ENCODE measurements at regions not wholly inside any gene's neighbourhood (a gene's known extent, or its start where the extent isn't known, plus 50 kb on each side); places are given as distances from the start of the nearest gene placed in this dataset.

GRCh38 chr18:78150590-78150989, 829.0 kb upstream of the SALL3 start:
- TF ChIP-seq ARNT (IDR thresholded peaks at IDR 0.05) = no peak
- no peak for TF ChIP-seq ELF4 (IDR thresholded peaks at IDR 0.05)
- no peak for TF ChIP-seq FOXK2 (IDR thresholded peaks at IDR 0.05)
- TF ChIP-seq SP1 (IDR thresholded peaks at IDR 0.05) = no peak
- TF ChIP-seq NFRKB (IDR thresholded peaks at IDR 0.05) = no peak
- TF ChIP-seq BHLHE40 (IDR thresholded peaks at IDR 0.05; ENCODE audit: borderline replicate concordance) = no peak
- TF ChIP-seq L3MBTL2 (conservative IDR thresholded peaks at IDR 0.05) = no peak
- TF ChIP-seq SUZ12 (IDR thresholded peaks at IDR 0.05) = no peak
- no peak for TF ChIP-seq FOXM1 (IDR thresholded peaks at IDR 0.05; ENCODE audit: borderline replicate concordance)
- no peak for TF ChIP-seq TARDBP (IDR thresholded peaks at IDR 0.05)
- no peak for TF ChIP-seq HDGF (IDR thresholded peaks at IDR 0.05; ENCODE audit: borderline replicate concordance)
- no peak for TF ChIP-seq PKNOX1 (IDR thresholded peaks at IDR 0.05)
- TF ChIP-seq ZNF384 (IDR thresholded peaks at IDR 0.05) = no peak
- no peak for DNase-seq (ENCODE audit: extremely low spot score)
- ChIA-PET CTCF (no interaction called here), POLR2A (no interaction called here)

GRCh38 chr18:78151234-78151633, 828.4 kb upstream of the SALL3 start:
- TF ChIP-seq LEF1 (IDR thresholded peaks at IDR 0.05; ENCODE audit: borderline replicate concordance) (no peak), NFRKB (IDR thresholded peaks at IDR 0.05) (no peak), ZNF384 (IDR thresholded peaks at IDR 0.05) (no peak), TARDBP (IDR thresholded peaks at IDR 0.05) (no peak), HDGF (IDR thresholded peaks at IDR 0.05; ENCODE audit: borderline replicate concordance) (no peak), FOXK2 (IDR thresholded peaks at IDR 0.05) (no peak), ELF4 (IDR thresholded peaks at IDR 0.05) (no peak), BHLHE40 (IDR thresholded peaks at IDR 0.05; ENCODE audit: borderline replicate concordance) (no peak), L3MBTL2 (conservative IDR thresholded peaks at IDR 0.05) (no peak), SP1 (IDR thresholded peaks at IDR 0.05) (no peak), FOXM1 (IDR thresholded peaks at IDR 0.05; ENCODE audit: borderline replicate concordance) (no peak), PKNOX1 (IDR thresholded peaks at IDR 0.05) (no peak), SUZ12 (IDR thresholded peaks at IDR 0.05) (no peak), ARNT (IDR thresholded peaks at IDR 0.05) (no peak), CTBP1 (IDR thresholded peaks at IDR 0.05; ENCODE audit: borderline replicate concordance) (no peak)
- CTCF ChIA-PET = no interaction called here
- POLR2A ChIA-PET = no interaction called here
- DNase-seq (ENCODE audit: extremely low spot score) = no peak

- TF ChIP-seq BHLHE40 (IDR thresholded peaks at IDR 0.05; ENCODE audit: borderline replicate concordance) (no peak), PKNOX1 (IDR thresholded peaks at IDR 0.05) (no peak), LEF1 (IDR thresholded peaks at IDR 0.05; ENCODE audit: borderline replicate concordance) (no peak)
These were observed 827.5 kb upstream of the SALL3 start for GRCh38 chr18:78151948-78152725.

GRCh38 chr18:78153362-78153761, 826.3 kb upstream of the SALL3 start:
- DNase-seq (ENCODE audit: extremely low spot score) = no peak
- no peak for TF ChIP-seq ARNT (IDR thresholded peaks at IDR 0.05)
- no peak for TF ChIP-seq PKNOX1 (IDR thresholded peaks at IDR 0.05)
- TF ChIP-seq TARDBP (IDR thresholded peaks at IDR 0.05) = no peak
- ChIA-PET POLR2A (no interaction called here), CTCF (no interaction called here)

More at GRCh38 chr18:78151948-78152725, 827.5 kb upstream of the SALL3 start:
- ChIA-PET POLR2A (no interaction called here), CTCF (no interaction called here)
- DNase-seq (ENCODE audit: extremely low spot score) = no peak

- DNase-seq (ENCODE audit: extremely low spot score) = no peak
- POLR2A ChIA-PET = no interaction called here
- TF ChIP-seq ARNT (IDR thresholded peaks at IDR 0.05) = no peak
- no peak for TF ChIP-seq ZNF384 (IDR thresholded peaks at IDR 0.05)
- TF ChIP-seq LEF1 (IDR thresholded peaks at IDR 0.05; ENCODE audit: borderline replicate concordance) = no peak
- TF ChIP-seq HDGF (IDR thresholded peaks at IDR 0.05; ENCODE audit: borderline replicate concordance) = no peak
- TF ChIP-seq TARDBP (IDR thresholded peaks at IDR 0.05) = no peak
- no peak for TF ChIP-seq L3MBTL2 (conservative IDR thresholded peaks at IDR 0.05)
- TF ChIP-seq FOXM1 (IDR thresholded peaks at IDR 0.05; ENCODE audit: borderline replicate concordance) = no peak
- no peak for TF ChIP-seq FOXK2 (IDR thresholded peaks at IDR 0.05)
- no peak for TF ChIP-seq CTBP1 (IDR thresholded peaks at IDR 0.05; ENCODE audit: borderline replicate concordance)
- TF ChIP-seq BHLHE40 (IDR thresholded peaks at IDR 0.05; ENCODE audit: borderline replicate concordance) = no peak
- no peak for TF ChIP-seq SP1 (IDR thresholded peaks at IDR 0.05)
- TF ChIP-seq PKNOX1 (IDR thresholded peaks at IDR 0.05) = no peak
- no peak for TF ChIP-seq FOXA1 (IDR thresholded peaks at IDR 0.05)
- no peak for TF ChIP-seq SUZ12 (IDR thresholded peaks at IDR 0.05)
- no peak for TF ChIP-seq NFRKB (IDR thresholded peaks at IDR 0.05)
- CTCF ChIA-PET = no interaction called here
These were observed 825.2 kb upstream of the SALL3 start for GRCh38 chr18:78154444-78154843.
